Astrocyte (in vitro differentiated cells and primary cell): ENCODE measurements at regions not wholly inside any gene's neighbourhood (a gene's known extent, or its start where the extent isn't known, plus 50 kb on each side); places are given as distances from the start of the nearest gene placed in this dataset.
A peak's percentile ranks its signal among the peaks of the same experiment; 100 is the strongest.

Source experiments
- DNase-seq: peaks from one replicate; pipeline ENCODE4 v3.0.0-alpha.2; 2010; ENCODE audit warnings: low read depth
- FAIRE-seq: peaks from 2 replicates; lab custom pipeline; 2011; peaks lifted over from hg19 to GRCh38; lab: Jason Lieb, UNC
- H2AFZ ChIP-seq: 2 replicates; pipeline ENCODE4 v1.6.0; 2012; ENCODE audit warnings: low read depth, low read length, inconsistent platforms
- H3K27ac ChIP-seq: 2 replicates; pipeline ENCODE4 v1.5.1; 2011; ENCODE audit warnings: low read depth, low read length, inconsistent platforms
- H3K27me3 ChIP-seq: 2 replicates; pipeline ENCODE4 v1.6.0; 2011; ENCODE audit warnings: low read length, inconsistent platforms; ENCODE audit not compliant: insufficient read depth
- H3K36me3 ChIP-seq: 2 replicates; pipeline ENCODE4 v1.5.1; 2011; ENCODE audit warnings: low read length, inconsistent platforms; ENCODE audit not compliant: insufficient read depth
- H3K4me1 ChIP-seq: 2 replicates; pipeline ENCODE4 v1.5.1; 2011; ENCODE audit warnings: low read length, inconsistent platforms; ENCODE audit not compliant: insufficient read depth
- H3K4me2 ChIP-seq: 2 replicates; pipeline ENCODE4 v1.6.0; 2012; ENCODE audit warnings: low read length, inconsistent platforms
- H3K4me3 ChIP-seq: 2 replicates; pipeline ENCODE4 v1.5.1; 2011; ENCODE audit warnings: low read depth, mild to moderate bottlenecking, low read length, inconsistent platforms; ENCODE audit not compliant: insufficient read depth
- H3K79me2 ChIP-seq: 2 replicates; pipeline ENCODE4 v1.6.0; 2012; ENCODE audit warnings: mild to moderate bottlenecking, low read length, inconsistent platforms; ENCODE audit not compliant: insufficient read depth
- H3K9ac ChIP-seq: 2 replicates; pipeline ENCODE4 v1.6.0; 2012; ENCODE audit warnings: mild to moderate bottlenecking, low read length, inconsistent platforms
- H3K9me3 ChIP-seq: 2 replicates; pipeline ENCODE4 v1.5.1; 2012; ENCODE audit warnings: low read depth, mild to moderate bottlenecking, low read length, inconsistent platforms; ENCODE audit not compliant: insufficient read depth
- H4K20me1 ChIP-seq: 2 replicates; pipeline ENCODE4 v1.6.0; 2012; ENCODE audit warnings: low read length, inconsistent platforms; ENCODE audit not compliant: insufficient read depth
- H3K27ac Mint-ChIP-seq: one replicate; pipeline ENCODE4 v1.8.0; 2021; ENCODE audit warnings: mild to moderate bottlenecking, mixed read lengths; ENCODE audit not compliant: unreplicated experiment
- H3K27me3 Mint-ChIP-seq: one replicate; pipeline ENCODE4 v1.8.0; 2021; ENCODE audit warnings: low read depth, mixed read lengths; ENCODE audit not compliant: unreplicated experiment
- H3K36me3 Mint-ChIP-seq: one replicate; pipeline ENCODE4 v1.8.0; 2021; ENCODE audit warnings: low read depth, mixed read lengths; ENCODE audit not compliant: unreplicated experiment
- H3K4me1 Mint-ChIP-seq: one replicate; pipeline ENCODE4 v1.8.0; 2021; ENCODE audit warnings: low read depth, mixed read lengths; ENCODE audit not compliant: unreplicated experiment
- H3K4me3 Mint-ChIP-seq: one replicate; pipeline ENCODE4 v1.8.0; 2021; ENCODE audit warnings: mild to moderate bottlenecking, moderate library complexity, mixed read lengths; ENCODE audit not compliant: unreplicated experiment
- H3K9me3 Mint-ChIP-seq: one replicate; pipeline ENCODE4 v1.8.0; 2021; ENCODE audit warnings: mild to moderate bottlenecking, mixed read lengths; ENCODE audit not compliant: unreplicated experiment
- CTCF ChIP-seq: IDR thresholded peaks from 2 replicates; pipeline ENCODE4 v1.5.1; 2011; ENCODE audit warnings: low read depth, mild to moderate bottlenecking, inconsistent platforms, low read length, moderate library complexity; ENCODE audit not compliant: insufficient read depth
- EZH2 ChIP-seq: IDR thresholded peaks from 2 replicates; pipeline ENCODE4 v1.6.1; 2012; ENCODE audit warnings: mild to moderate bottlenecking, low read length, inconsistent platforms; ENCODE audit not compliant: insufficient read depth

- Mint-ChIP-seq H3K27ac (no peak overlapping the region), H3K4me3 (no peak overlapping the region), H3K9me3 (no peaks in the 10 kb centered on the region), H3K4me1 (peaks cover 10% of the 10 kb centered on the region), H3K27me3 (peaks cover 4% of the 10 kb centered on the region), H3K36me3 (no peaks in the 10 kb centered on the region)
- H3K9ac ChIP-seq = peak overlapping the region; percentile 75
- H3K4me2 ChIP-seq = peak overlapping the region; percentile 81
- no peaks in the 10 kb centered on the region for H3K79me2 ChIP-seq
- H3K4me3 ChIP-seq = peak overlapping the region; percentile 25
- DNase-seq = peak; percentile 80
- H3K27ac ChIP-seq = peak overlapping the region; percentile 82
- H3K36me3 ChIP-seq = no peaks in the 10 kb centered on the region
- H3K9me3 ChIP-seq = no peaks in the 10 kb centered on the region
- no peak for FAIRE-seq
- no peaks in the 10 kb centered on the region for H3K27me3 ChIP-seq
- H3K4me1 ChIP-seq = peaks cover 18% of the 10 kb centered on the region
- H4K20me1 ChIP-seq = no peaks in the 10 kb centered on the region
- peak overlapping the region; percentile 79 for H2AFZ ChIP-seq
- TF ChIP-seq EZH2 (no peak), CTCF (no peak)
Observed at GRCh38 chr6:156719720-156720563, 57.2 kb upstream of the ARID1B start.

- FAIRE-seq = no peak
- H3K4me3 Mint-ChIP-seq = no peak overlapping the region
Observed at GRCh38 chr6:156719395-156719719, 57.8 kb upstream of the ARID1B start.

More at GRCh38 chr6:156719395-156719719, 57.8 kb upstream of the ARID1B start:
- Mint-ChIP-seq H3K4me1 (peaks cover 10% of the 10 kb centered on the region), H3K9me3 (no peaks in the 10 kb centered on the region), H3K27me3 (peaks cover 8% of the 10 kb centered on the region), H3K36me3 (no peaks in the 10 kb centered on the region), H3K27ac (no peak overlapping the region)
- Histone ChIP-seq H3K4me2 (peak overlapping the region; percentile 81), H3K79me2 (no peaks in the 10 kb centered on the region), H3K9ac (peak overlapping the region; percentile 75), H3K4me3 (peak overlapping the region; percentile 25), H2AFZ (peak overlapping the region; percentile 79), H3K27ac (peak overlapping the region; percentile 82), H3K9me3 (no peaks in the 10 kb centered on the region), H3K36me3 (no peaks in the 10 kb centered on the region), H4K20me1 (no peaks in the 10 kb centered on the region), H3K27me3 (no peaks in the 10 kb centered on the region), H3K4me1 (peaks cover 18% of the 10 kb centered on the region)
- TF ChIP-seq CTCF (no peak), EZH2 (no peak)
- no peak for DNase-seq
